ENCODE measurements at regions not wholly inside any gene's neighbourhood (a gene's known extent, or its start where the extent isn't known, plus 50 kb on each side); places are given as distances from the start of the nearest gene placed in this dataset.

DNA sequence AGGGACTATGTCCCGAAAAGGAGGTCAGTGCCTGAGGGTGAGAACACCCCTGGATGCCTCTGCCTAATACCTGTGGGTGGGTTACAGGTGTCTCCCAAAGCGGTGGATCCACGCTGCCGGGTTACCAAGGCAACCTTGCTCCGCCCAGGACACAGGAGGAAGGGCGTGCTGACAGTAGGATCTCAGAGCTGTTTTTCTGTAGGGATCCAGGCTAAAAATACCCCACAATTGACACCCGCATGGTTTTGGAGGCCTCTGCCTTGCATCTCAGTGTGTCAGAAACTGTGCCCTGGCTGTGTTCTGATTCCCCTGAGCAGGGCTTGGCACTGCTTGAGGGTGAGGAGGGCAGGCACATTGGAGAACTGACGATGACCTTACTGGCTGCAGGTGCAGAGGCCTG lies 118.0 kb downstream of the IER5 start:
- Histone ChIP-seq H3K79me2 (ENCODE audit: control insufficient read depth, insufficient read depth, low read length, poor library complexity) (no peaks in the 10 kb centered on the region), H3K23ac (ENCODE audit: low read length) (no peak overlapping the region), H2AK5ac (ENCODE audit: low read length) (no peak overlapping the region), H3K27ac (ENCODE audit: low read depth, low read length) (no peak overlapping the region), H3K36me3 (ENCODE audit: control insufficient read depth in 1 of 2, insufficient read depth in 2 of 2, low read length in 2 of 2) (no peaks in the 10 kb centered on the region), H4K12ac (ENCODE audit: low read depth, low read length) (no peak overlapping the region), H3K4me3 (ENCODE audit: low read depth, low read length) (no peak overlapping the region), H3K79me1 (ENCODE audit: low read length) (no peaks in the 10 kb centered on the region), H3K4ac (ENCODE audit: low read depth, low read length) (no peak overlapping the region), H2BK120ac (ENCODE audit: insufficient read depth, low read length, poor library complexity) (no peak overlapping the region), H4K91ac (ENCODE audit: low read depth, low read length) (no peak overlapping the region), H2AFZ (ENCODE audit: insufficient read depth, low read length, poor library complexity) (no peak overlapping the region), H3K18ac (ENCODE audit: low read length) (no peak overlapping the region), H3K9me3 (ENCODE audit: insufficient read depth, low read depth, low read length) (peaks cover 4% of the 10 kb centered on the region), H3K14ac (ENCODE audit: low read length) (no peak overlapping the region), H2BK12ac (ENCODE audit: low read length) (no peak overlapping the region), H3K4me2 (ENCODE audit: low read length) (no peak overlapping the region), H3K4me1 (ENCODE audit: control insufficient read depth in 1 of 2, insufficient read depth in 2 of 2, low read length in 2 of 2) (no peaks in the 10 kb centered on the region), H3K27me3 (ENCODE audit: insufficient read depth, low read length) (no peaks in the 10 kb centered on the region), H3K9ac (ENCODE audit: low read length) (no peak overlapping the region), H2BK5ac (ENCODE audit: low read depth, low read length, poor library complexity) (no peak overlapping the region), H4K8ac (ENCODE audit: low read depth, low read length) (no peak overlapping the region)
- no peak for DNase-seq
- WGBS (ENCODE audit: extremely low coverage, insufficient coverage, insufficient read length) = no CpG with 5 or more reads among the region's 8 CpGs

GRCh38 chr1:181206979-181207790 lies 118.7 kb downstream of the IER5 start:
- no peaks in the 10 kb centered on the region for H3K36me3 ChIP-seq (ENCODE audit: control insufficient read depth in 1 of 2, insufficient read depth in 2 of 2, low read length in 2 of 2)
- no peak overlapping the region for H3K14ac ChIP-seq (ENCODE audit: low read length)
- no peak overlapping the region for H4K91ac ChIP-seq (ENCODE audit: low read depth, low read length)
- no peak overlapping the region for H3K4me2 ChIP-seq (ENCODE audit: low read length)
- no peak for DNase-seq
- H3K4ac ChIP-seq (ENCODE audit: low read depth, low read length) = no peak overlapping the region
- no peaks in the 10 kb centered on the region for H3K79me1 ChIP-seq (ENCODE audit: low read length)
- H3K9ac ChIP-seq (ENCODE audit: low read length) = no peak overlapping the region
- H4K8ac ChIP-seq (ENCODE audit: low read depth, low read length) = no peak overlapping the region
- peaks cover 4% of the 10 kb centered on the region for H3K9me3 ChIP-seq (ENCODE audit: insufficient read depth, low read depth, low read length)
- no peak overlapping the region for H2BK5ac ChIP-seq (ENCODE audit: low read depth, low read length, poor library complexity)
- no peaks in the 10 kb centered on the region for H3K79me2 ChIP-seq (ENCODE audit: control insufficient read depth, insufficient read depth, low read length, poor library complexity)
- no peak overlapping the region for H3K18ac ChIP-seq (ENCODE audit: low read length)
- no peak overlapping the region for H3K27ac ChIP-seq (ENCODE audit: low read depth, low read length)
- no peak overlapping the region for H2BK120ac ChIP-seq (ENCODE audit: insufficient read depth, low read length, poor library complexity)
- H3K4me3 ChIP-seq (ENCODE audit: low read depth, low read length) = no peak overlapping the region
- no peak overlapping the region for H2AFZ ChIP-seq (ENCODE audit: insufficient read depth, low read length, poor library complexity)
- no peaks in the 10 kb centered on the region for H3K4me1 ChIP-seq (ENCODE audit: control insufficient read depth in 1 of 2, insufficient read depth in 2 of 2, low read length in 2 of 2)
- H3K23ac ChIP-seq (ENCODE audit: low read length) = no peak overlapping the region
- H2AK5ac ChIP-seq (ENCODE audit: low read length) = no peak overlapping the region
- H3K27me3 ChIP-seq (ENCODE audit: insufficient read depth, low read length) = no peaks in the 10 kb centered on the region
- H2BK12ac ChIP-seq (ENCODE audit: low read length) = no peak overlapping the region
- WGBS (ENCODE audit: extremely low coverage, insufficient coverage, insufficient read length) = no CpG with 5 or more reads among the region's 19 CpGs
- no peak overlapping the region for H4K12ac ChIP-seq (ENCODE audit: low read depth, low read length)

DNA sequence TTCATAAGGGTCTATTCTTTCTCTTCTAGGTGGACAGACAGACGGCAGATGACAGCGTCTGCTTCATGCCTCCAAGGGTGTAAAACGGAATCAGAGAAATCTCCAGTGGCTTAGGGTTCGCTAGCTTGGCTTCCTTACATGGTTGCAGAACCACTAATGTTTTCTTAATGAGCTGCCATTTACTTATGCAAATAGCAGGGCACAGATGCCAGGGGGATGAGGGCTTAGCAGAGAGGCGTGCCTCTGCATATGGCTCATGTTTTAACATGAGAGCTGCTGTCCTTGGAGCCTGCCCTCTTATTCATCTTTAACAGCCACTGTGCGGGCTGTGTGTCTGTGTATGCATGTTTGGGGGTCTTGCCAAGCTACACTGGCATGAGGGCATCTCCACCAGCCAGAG lies 119.6 kb downstream of the IER5 start:
- no CpG with 5 or more reads among the region's 6 CpGs for WGBS (ENCODE audit: extremely low coverage, insufficient coverage, insufficient read length)
- Histone ChIP-seq H4K91ac (ENCODE audit: low read depth, low read length) (no peak overlapping the region), H3K9me3 (ENCODE audit: insufficient read depth, low read depth, low read length) (peaks cover 4% of the 10 kb centered on the region), H3K4me2 (ENCODE audit: low read length) (no peak overlapping the region), H2AFZ (ENCODE audit: insufficient read depth, low read length, poor library complexity) (no peak overlapping the region), H2BK5ac (ENCODE audit: low read depth, low read length, poor library complexity) (no peak overlapping the region), H3K18ac (ENCODE audit: low read length) (no peak overlapping the region), H3K27me3 (ENCODE audit: insufficient read depth, low read length) (no peaks in the 10 kb centered on the region), H3K23ac (ENCODE audit: low read length) (no peak overlapping the region), H3K4me1 (ENCODE audit: control insufficient read depth in 1 of 2, insufficient read depth in 2 of 2, low read length in 2 of 2) (no peaks in the 10 kb centered on the region), H3K36me3 (ENCODE audit: control insufficient read depth in 1 of 2, insufficient read depth in 2 of 2, low read length in 2 of 2) (no peaks in the 10 kb centered on the region), H3K27ac (ENCODE audit: low read depth, low read length) (no peak overlapping the region), H4K8ac (ENCODE audit: low read depth, low read length) (no peak overlapping the region), H3K9ac (ENCODE audit: low read length) (no peak overlapping the region), H2BK120ac (ENCODE audit: insufficient read depth, low read length, poor library complexity) (no peak overlapping the region), H3K4ac (ENCODE audit: low read depth, low read length) (no peak overlapping the region), H3K4me3 (ENCODE audit: low read depth, low read length) (no peak overlapping the region), H4K12ac (ENCODE audit: low read depth, low read length) (no peak overlapping the region), H3K14ac (ENCODE audit: low read length) (no peak overlapping the region), H3K79me2 (ENCODE audit: control insufficient read depth, insufficient read depth, low read length, poor library complexity) (no peaks in the 10 kb centered on the region), H2BK12ac (ENCODE audit: low read length) (no peak overlapping the region), H2AK5ac (ENCODE audit: low read length) (no peak overlapping the region), H3K79me1 (ENCODE audit: low read length) (no peaks in the 10 kb centered on the region)
- DNase-seq = no peak

DNA sequence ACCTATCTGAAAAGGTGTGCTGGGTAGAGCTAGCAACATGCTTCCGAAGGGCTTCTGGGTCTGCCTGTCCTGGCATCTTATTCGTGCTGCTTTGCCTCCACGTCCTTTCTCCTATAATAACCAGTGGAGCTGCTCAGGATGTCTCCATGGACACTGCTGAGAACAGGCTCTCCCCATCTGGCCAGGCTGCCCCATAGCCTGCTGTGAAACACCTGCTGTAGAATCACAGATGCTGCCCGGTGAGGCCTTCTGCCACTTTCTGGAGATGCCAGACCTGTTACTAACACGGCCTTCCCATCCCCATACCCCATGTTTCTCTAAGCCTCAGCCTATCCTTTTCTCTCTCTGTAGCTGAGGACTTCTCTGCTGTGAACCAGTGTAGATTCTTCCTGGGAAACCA lies 120.5 kb downstream of the IER5 start:
- Histone ChIP-seq H3K4me3 (ENCODE audit: low read depth, low read length) (no peak overlapping the region), H3K18ac (ENCODE audit: low read length) (no peak overlapping the region), H3K9me3 (ENCODE audit: insufficient read depth, low read depth, low read length) (peaks cover 2% of the 10 kb centered on the region), H3K4me1 (ENCODE audit: control insufficient read depth in 1 of 2, insufficient read depth in 2 of 2, low read length in 2 of 2) (no peaks in the 10 kb centered on the region), H3K4me2 (ENCODE audit: low read length) (no peak overlapping the region), H2BK12ac (ENCODE audit: low read length) (no peak overlapping the region), H3K36me3 (ENCODE audit: control insufficient read depth in 1 of 2, insufficient read depth in 2 of 2, low read length in 2 of 2) (no peaks in the 10 kb centered on the region), H3K79me2 (ENCODE audit: control insufficient read depth, insufficient read depth, low read length, poor library complexity) (no peaks in the 10 kb centered on the region), H4K12ac (ENCODE audit: low read depth, low read length) (no peak overlapping the region), H3K4ac (ENCODE audit: low read depth, low read length) (no peak overlapping the region), H3K79me1 (ENCODE audit: low read length) (no peaks in the 10 kb centered on the region), H2AK5ac (ENCODE audit: low read length) (no peak overlapping the region), H3K23ac (ENCODE audit: low read length) (no peak overlapping the region), H3K14ac (ENCODE audit: low read length) (no peak overlapping the region), H2BK5ac (ENCODE audit: low read depth, low read length, poor library complexity) (no peak overlapping the region), H4K91ac (ENCODE audit: low read depth, low read length) (no peak overlapping the region), H4K8ac (ENCODE audit: low read depth, low read length) (no peak overlapping the region), H2AFZ (ENCODE audit: insufficient read depth, low read length, poor library complexity) (no peak overlapping the region), H2BK120ac (ENCODE audit: insufficient read depth, low read length, poor library complexity) (no peak overlapping the region), H3K27me3 (ENCODE audit: insufficient read depth, low read length) (no peaks in the 10 kb centered on the region), H3K27ac (ENCODE audit: low read depth, low read length) (no peak overlapping the region), H3K9ac (ENCODE audit: low read length) (no peak overlapping the region)
- no CpG with 5 or more reads among the region's 5 CpGs for WGBS (ENCODE audit: extremely low coverage, insufficient coverage, insufficient read length)
- DNase-seq = no peak

Measured in trophoblast cell (in vitro differentiated cells and primary cell).